Esophagus squamous epithelium (tissue), 4 donors: ENCODE measurements at regions not wholly inside any gene's neighbourhood (a gene's known extent, or its start where the extent isn't known, plus 50 kb on each side); places are given as distances from the start of the nearest gene placed in this dataset.

Source experiments
- POLR2A ChIP-seq, 4 donors: fragments of 450-650 bp; IDR thresholded peaks; one replicate each; pipeline ENCODE4 v1.6.1; 2017; ENCODE audit warnings: antibody characterized with exemption in 4 of 4, mild to moderate bottlenecking in 4 of 4, moderate library complexity in 3 of 4
- TF ChIP-seq, protein P1 (sequence below), 6 experiments: fragments of 450-650 bp in 4 of 6; fragments of 200-600 bp in 2 of 6; sonication (generic) in 2 of 6; IDR thresholded peaks; one replicate each; pipeline ENCODE4 v1.5.1; 2016 to 2019; ENCODE audit warnings: antibody characterized with exemption in 6 of 6, mild to moderate bottlenecking in 4 of 6, moderate library complexity in 4 of 6

DNA sequence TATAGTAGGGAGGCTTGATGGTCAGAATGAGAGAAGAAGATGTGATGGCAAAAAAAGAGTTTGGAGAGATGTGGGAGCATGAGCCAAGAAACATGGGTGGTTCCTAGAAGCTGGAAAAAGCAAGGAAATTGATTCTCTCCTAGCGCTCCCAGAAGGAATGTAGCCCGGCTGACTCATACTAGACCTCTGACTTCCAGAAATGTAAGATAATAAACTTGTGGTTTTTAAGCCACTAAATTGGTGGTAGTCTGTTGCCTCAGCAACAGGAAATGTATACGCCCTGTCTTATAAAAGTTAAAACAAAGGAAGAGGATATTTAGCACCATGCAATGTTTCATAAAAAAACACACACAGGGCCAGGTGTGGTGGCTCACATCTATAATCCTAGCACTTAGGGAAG, 182.7 kb upstream of the PCDH7 start:
- no peak for TF ChIP-seq POLR2A (IDR thresholded peaks at IDR 0.05)
- TF ChIP-seq, protein P1, sequence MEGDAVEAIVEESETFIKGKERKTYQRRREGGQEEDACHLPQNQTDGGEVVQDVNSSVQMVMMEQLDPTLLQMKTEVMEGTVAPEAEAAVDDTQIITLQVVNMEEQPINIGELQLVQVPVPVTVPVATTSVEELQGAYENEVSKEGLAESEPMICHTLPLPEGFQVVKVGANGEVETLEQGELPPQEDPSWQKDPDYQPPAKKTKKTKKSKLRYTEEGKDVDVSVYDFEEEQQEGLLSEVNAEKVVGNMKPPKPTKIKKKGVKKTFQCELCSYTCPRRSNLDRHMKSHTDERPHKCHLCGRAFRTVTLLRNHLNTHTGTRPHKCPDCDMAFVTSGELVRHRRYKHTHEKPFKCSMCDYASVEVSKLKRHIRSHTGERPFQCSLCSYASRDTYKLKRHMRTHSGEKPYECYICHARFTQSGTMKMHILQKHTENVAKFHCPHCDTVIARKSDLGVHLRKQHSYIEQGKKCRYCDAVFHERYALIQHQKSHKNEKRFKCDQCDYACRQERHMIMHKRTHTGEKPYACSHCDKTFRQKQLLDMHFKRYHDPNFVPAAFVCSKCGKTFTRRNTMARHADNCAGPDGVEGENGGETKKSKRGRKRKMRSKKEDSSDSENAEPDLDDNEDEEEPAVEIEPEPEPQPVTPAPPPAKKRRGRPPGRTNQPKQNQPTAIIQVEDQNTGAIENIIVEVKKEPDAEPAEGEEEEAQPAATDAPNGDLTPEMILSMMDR (IDR thresholded peaks at IDR 0.05), result no peak
